Neural cell (in vitro differentiated cells): ENCODE measurements at regions not wholly inside any gene's neighbourhood (a gene's known extent, or its start where the extent isn't known, plus 50 kb on each side); places are given as distances from the start of the nearest gene placed in this dataset.

ENCODE experiments used
- POLR2AphosphoS5 ChIP-seq: IDR thresholded peaks from 2 replicates; pipeline ENCODE4 v1.6.1; 2012
- TAF1 ChIP-seq: IDR thresholded peaks from 2 replicates; pipeline ENCODE4 v1.6.1; 2012; ENCODE audit warnings: low read depth

GRCh38 chr14:49484180-49484579 is 102.0 kb downstream of the RPS29 start:
- TF ChIP-seq POLR2AphosphoS5, result no peak
- no peak for TF ChIP-seq TAF1
